Ovary (tissue), 3 donors: ENCODE measurements at regions not wholly inside any gene's neighbourhood (a gene's known extent, or its start where the extent isn't known, plus 50 kb on each side); places are given as distances from the start of the nearest gene placed in this dataset.

Experiments
- EP300 ChIP-seq: sonication (generic); formaldehyde crosslinking; IDR thresholded peaks from one replicate; pipeline ENCODE4 v1.6.1; 2017; ENCODE audit warnings: antibody characterized with exemption
- POLR2A ChIP-seq: fragments of 450-650 bp; IDR thresholded peaks from one replicate; pipeline ENCODE4 v1.6.1; 2017; ENCODE audit warnings: antibody characterized with exemption, mild to moderate bottlenecking, moderate library complexity
- TF ChIP-seq, protein P1 (sequence below), 3 donors: fragments of 450-650 bp in 2 of 3; fragments of 200-600 bp in 1 of 3; IDR thresholded peaks; one replicate each; pipeline versions ENCODE4 v1.5.1 to v1.8.0; 2016 to 2022; ENCODE audit warnings: antibody characterized with exemption in 3 of 3, mild to moderate bottlenecking in 1 of 3
- donor health status: DM: no; HTN: no; CAD: no.

- no peak for TF ChIP-seq POLR2A
- TF ChIP-seq, protein P1, sequence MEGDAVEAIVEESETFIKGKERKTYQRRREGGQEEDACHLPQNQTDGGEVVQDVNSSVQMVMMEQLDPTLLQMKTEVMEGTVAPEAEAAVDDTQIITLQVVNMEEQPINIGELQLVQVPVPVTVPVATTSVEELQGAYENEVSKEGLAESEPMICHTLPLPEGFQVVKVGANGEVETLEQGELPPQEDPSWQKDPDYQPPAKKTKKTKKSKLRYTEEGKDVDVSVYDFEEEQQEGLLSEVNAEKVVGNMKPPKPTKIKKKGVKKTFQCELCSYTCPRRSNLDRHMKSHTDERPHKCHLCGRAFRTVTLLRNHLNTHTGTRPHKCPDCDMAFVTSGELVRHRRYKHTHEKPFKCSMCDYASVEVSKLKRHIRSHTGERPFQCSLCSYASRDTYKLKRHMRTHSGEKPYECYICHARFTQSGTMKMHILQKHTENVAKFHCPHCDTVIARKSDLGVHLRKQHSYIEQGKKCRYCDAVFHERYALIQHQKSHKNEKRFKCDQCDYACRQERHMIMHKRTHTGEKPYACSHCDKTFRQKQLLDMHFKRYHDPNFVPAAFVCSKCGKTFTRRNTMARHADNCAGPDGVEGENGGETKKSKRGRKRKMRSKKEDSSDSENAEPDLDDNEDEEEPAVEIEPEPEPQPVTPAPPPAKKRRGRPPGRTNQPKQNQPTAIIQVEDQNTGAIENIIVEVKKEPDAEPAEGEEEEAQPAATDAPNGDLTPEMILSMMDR (IDR thresholded peaks at IDR 0.05): no peak
- no peak for TF ChIP-seq EP300
These were observed 271.2 kb upstream of the DPPA4 start for GRCh38 chr3:109608574-109608973.
